WI38 (cell line): ENCODE measurements at regions not wholly inside any gene's neighbourhood (a gene's known extent, or its start where the extent isn't known, plus 50 kb on each side); places are given as distances from the start of the nearest gene placed in this dataset.

Experiments
- H3K4me3 ChIP-seq: 2 replicates; pipeline ENCODE4 v1.5.1; 2011; ENCODE audit warnings: low read depth, mild to moderate bottlenecking, control low read depth, low read length
- TF ChIP-seq, protein P1 (sequence below): IDR thresholded peaks from 2 replicates; pipeline ENCODE4 v1.5.1; 2012; ENCODE audit warnings: low read depth, mild to moderate bottlenecking, control low read depth, low read length

DNA sequence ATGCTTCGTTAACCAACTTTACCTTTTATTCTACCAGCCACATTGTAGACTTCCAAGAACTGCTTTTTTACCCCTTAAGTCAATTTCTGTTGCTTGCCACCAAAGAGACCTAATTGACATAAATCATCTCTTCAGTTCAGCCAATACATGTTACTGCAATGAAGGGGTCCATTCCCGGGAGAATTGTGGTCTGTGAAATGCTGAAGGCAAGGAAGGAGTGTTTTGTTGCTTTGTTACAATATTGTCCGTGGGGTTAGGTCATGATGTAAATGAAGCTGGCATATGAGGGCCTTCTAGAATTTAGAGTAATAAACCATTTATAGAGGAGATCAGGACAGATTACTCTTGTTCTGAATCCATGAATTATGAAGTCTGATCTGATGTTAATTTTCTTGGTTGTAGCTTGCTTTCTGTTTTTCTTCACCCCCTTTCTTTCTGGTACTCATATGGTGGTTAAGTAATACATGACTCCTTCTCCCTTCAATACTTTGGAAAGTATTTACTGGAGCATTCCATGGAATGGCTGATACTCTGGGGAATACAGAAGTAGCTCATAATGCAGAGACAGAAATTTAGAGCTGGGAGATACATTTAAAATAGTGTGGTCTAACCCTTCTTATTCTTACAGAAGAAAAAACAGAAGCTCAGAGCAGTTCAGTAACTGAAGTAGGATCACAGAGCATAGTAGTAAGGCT is 297.0 kb upstream of the CLINT1 start:
- no peak overlapping the region for H3K4me3 ChIP-seq
- TF ChIP-seq, protein P1, sequence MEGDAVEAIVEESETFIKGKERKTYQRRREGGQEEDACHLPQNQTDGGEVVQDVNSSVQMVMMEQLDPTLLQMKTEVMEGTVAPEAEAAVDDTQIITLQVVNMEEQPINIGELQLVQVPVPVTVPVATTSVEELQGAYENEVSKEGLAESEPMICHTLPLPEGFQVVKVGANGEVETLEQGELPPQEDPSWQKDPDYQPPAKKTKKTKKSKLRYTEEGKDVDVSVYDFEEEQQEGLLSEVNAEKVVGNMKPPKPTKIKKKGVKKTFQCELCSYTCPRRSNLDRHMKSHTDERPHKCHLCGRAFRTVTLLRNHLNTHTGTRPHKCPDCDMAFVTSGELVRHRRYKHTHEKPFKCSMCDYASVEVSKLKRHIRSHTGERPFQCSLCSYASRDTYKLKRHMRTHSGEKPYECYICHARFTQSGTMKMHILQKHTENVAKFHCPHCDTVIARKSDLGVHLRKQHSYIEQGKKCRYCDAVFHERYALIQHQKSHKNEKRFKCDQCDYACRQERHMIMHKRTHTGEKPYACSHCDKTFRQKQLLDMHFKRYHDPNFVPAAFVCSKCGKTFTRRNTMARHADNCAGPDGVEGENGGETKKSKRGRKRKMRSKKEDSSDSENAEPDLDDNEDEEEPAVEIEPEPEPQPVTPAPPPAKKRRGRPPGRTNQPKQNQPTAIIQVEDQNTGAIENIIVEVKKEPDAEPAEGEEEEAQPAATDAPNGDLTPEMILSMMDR, result no peak

DNA sequence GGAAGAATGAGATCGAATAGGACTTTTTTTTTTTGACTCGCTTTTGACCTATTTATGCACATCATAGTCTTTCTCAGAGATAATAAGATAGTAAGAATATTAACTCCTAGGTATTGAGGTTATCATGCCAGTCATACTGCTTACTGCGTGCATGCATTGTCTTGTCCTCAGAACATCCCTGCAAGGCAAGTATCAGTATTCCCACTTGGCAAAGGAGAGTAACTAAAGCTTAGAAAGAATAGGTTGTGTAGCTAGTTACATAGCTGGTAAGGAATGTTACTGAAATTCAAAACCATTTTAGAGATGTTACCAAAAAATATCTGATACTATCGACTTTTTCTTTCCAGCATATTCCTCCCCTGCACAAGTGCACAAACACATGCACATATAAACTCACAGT is 296.1 kb upstream of the CLINT1 start:
- no peak overlapping the region for H3K4me3 ChIP-seq

DNA sequence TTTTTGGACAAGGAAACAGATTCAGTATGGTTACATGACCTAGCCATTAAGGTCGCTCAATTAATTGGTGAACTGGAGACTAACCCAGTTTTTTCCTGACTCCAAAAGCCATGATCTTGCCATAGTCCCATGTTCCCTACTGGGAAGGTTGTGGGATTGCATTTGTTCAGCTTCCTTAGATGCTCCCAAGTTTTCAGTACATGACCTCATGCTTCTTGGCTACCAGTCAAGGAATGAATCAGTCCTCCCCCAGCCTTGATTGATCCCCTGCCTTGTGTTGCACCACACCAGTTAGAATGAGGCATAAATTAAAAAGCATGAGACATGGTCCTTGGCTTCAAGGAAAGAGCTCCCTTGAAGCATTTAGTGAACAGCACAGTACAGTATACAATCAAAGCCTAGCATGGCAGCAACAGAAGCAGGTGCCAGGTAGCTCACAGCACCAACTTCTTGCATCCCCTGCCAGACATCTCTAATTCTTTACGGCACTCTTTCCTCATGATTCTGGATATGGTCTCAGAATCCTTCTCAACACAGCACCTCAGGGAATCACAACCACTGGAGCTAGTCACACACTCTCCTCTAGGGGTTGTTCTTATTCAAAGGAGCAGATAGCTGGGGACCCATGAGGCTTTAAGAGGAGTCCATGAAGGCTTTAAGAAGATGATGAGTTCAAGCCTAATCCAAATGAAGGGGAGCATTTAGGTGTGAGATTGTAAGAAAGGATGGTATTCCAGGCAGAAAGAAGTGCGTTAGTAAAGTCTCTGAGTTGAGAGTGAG is 295.5 kb upstream of the CLINT1 start:
- H3K4me3 ChIP-seq, result no peak overlapping the region
- TF ChIP-seq, protein P1, result no peak

More for the DNA sequence above, 296.1 kb upstream of the CLINT1 start:
- TF ChIP-seq, protein P1, result no peak

DNA sequence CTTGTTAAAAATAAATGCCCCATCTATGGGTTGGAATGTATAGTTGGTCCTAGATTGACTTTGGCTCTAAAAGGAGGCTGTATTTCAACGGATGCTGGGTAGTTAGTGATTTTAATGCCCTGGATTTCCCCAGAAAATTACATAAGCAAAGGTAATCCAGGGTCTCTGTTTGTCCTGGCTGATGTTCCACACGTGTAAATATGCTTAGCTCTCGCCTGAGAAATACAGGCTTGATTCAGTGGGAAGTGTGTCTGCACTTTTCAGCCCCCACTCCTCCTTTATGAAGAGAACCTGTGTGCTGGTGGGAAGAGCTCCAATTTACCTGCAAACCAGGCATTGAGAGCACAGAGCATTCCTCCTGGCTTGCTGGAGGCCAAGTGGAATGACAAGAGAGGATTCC is 294.6 kb upstream of the CLINT1 start:
- TF ChIP-seq, protein P1, result no peak

DNA sequence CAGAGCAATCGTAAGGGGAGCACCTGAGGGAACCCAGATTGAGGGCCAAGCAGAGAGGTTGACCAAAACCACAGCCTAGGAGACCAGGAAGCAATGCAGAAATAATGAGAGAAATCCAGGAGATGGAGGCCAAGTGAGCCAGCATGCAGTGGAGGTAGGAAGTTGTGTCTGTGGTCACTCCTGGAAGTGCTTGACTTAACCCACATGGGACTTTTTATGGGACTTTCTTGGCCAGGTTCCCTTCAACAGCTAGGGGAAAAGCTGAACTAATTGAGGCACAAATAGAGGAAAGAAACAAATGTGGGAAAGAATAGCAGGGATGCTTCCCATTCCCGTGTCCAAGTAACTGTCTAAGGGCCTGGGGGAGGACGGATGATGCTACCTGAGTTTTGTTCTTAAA is 293.2 kb upstream of the CLINT1 start:
- TF ChIP-seq, protein P1, result no peak
- no peak overlapping the region for H3K4me3 ChIP-seq

More for the DNA sequence above, 294.6 kb upstream of the CLINT1 start:
- H3K4me3 ChIP-seq, result no peak overlapping the region

DNA sequence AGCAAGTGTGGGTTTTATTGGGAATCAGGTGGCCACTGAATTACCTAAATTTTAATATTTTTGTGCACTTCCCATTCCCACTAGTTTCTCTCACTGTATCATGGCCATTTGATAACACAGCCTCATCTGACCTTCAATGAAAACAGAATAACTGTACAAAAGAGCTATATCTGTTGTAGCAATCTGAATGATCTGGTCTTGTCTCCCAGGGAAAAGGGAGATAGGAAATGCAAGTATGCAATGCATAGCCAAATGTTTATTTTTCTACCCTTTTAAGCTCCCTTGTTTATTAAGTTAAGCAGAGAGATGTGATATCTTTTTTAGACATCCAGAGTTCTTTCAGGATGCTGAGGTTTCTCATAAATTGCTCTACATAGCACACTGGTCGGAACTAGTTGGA is 288.3 kb upstream of the CLINT1 start:
- TF ChIP-seq, protein P1, result no peak

DNA sequence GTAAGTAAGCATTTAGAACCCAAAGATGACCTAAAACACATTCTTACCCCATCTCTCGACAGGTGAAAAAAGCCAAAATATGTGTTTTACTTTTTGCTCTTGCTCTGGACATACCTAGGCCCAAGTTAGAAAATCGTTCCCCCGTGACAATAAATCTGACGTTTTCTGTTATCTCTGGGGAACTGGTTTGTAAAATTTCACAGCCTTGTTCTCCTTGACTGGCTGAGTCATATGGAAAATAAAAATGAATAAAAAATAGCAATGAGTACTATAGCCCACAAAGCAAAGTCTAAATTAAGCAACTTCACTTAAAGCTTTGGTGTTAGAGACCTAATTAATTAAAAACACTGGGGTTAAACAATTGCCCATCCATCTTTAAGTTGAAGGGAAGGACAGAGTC is 286.9 kb upstream of the CLINT1 start:
- no peak overlapping the region for H3K4me3 ChIP-seq
- TF ChIP-seq, protein P1, result no peak

More for the DNA sequence above, 288.3 kb upstream of the CLINT1 start:
- H3K4me3 ChIP-seq, result no peak overlapping the region
